ENCODE measurements at regions not wholly inside any gene's neighbourhood (a gene's known extent, or its start where the extent isn't known, plus 50 kb on each side); places are given as distances from the start of the nearest gene placed in this dataset.
"Not testable (repeated sequence)": the region's sequence is repeated elsewhere in the genome, so short reads cannot be mapped to it uniquely, and the experiment has no call there.

- no peak for DNase-seq (ENCODE audit: low read depth in 4 of 4, low spot score in 3 of 4)
These were observed 58.8 kb downstream of the UQCRFS1 start for GRCh38 chr19:29154163-29154562.

- DNase-seq (ENCODE audit: low read depth in 4 of 4, low spot score in 3 of 4): no peak
These were observed 67.2 kb downstream of the UQCRFS1 start for GRCh38 chr19:29145756-29146155.

- no peak for DNase-seq (ENCODE audit: low read depth in 4 of 4, low spot score in 3 of 4)
These were observed 69.8 kb downstream of the UQCRFS1 start for GRCh38 chr19:29143183-29143582.

GRCh38 chr19:29139227-29139626 lies 73.7 kb downstream of the UQCRFS1 start:
- no peak for DNase-seq (ENCODE audit: low read depth in 4 of 4, low spot score in 3 of 4)

GRCh38 chr19:29138206-29138605 lies 74.7 kb downstream of the UQCRFS1 start:
- not testable (repeated sequence) for DNase-seq (ENCODE audit: low read depth in 4 of 4, low spot score in 3 of 4)

GRCh38 chr19:29131456-29131855 lies 81.5 kb downstream of the UQCRFS1 start:
- DNase-seq (ENCODE audit: low read depth in 4 of 4, low spot score in 3 of 4): no peak

GRCh38 chr19:29129148-29129547 lies 83.8 kb downstream of the UQCRFS1 start:
- DNase-seq (ENCODE audit: low read depth in 4 of 4, low spot score in 3 of 4): no peak

GRCh38 chr19:29128203-29128602 lies 84.7 kb downstream of the UQCRFS1 start:
- DNase-seq (ENCODE audit: low read depth in 4 of 4, low spot score in 3 of 4): no peak

GRCh38 chr19:29122185-29122584 lies 90.8 kb downstream of the UQCRFS1 start:
- no peak for DNase-seq (ENCODE audit: low read depth in 4 of 4, low spot score in 3 of 4)

GRCh38 chr19:29121684-29122083 lies 91.3 kb downstream of the UQCRFS1 start:
- no peak for DNase-seq (ENCODE audit: low read depth in 4 of 4, low spot score in 3 of 4)

GRCh38 chr19:29120466-29120865 lies 92.5 kb downstream of the UQCRFS1 start:
- DNase-seq (ENCODE audit: low read depth in 4 of 4, low spot score in 3 of 4): no peak

- no peak for DNase-seq (ENCODE audit: low read depth in 4 of 4, low spot score in 3 of 4)
These were observed 93.4 kb downstream of the UQCRFS1 start for GRCh38 chr19:29119590-29119989.

- no peak for DNase-seq (ENCODE audit: low read depth in 4 of 4, low spot score in 3 of 4)
These were observed 94.6 kb downstream of the UQCRFS1 start for GRCh38 chr19:29118389-29118788.

- DNase-seq (ENCODE audit: low read depth in 4 of 4, low spot score in 3 of 4): no peak
These were observed 95.0 kb downstream of the UQCRFS1 start for GRCh38 chr19:29117926-29118325.

GRCh38 chr19:29115181-29115580 lies 97.8 kb downstream of the UQCRFS1 start:
- DNase-seq (ENCODE audit: low read depth in 4 of 4, low spot score in 3 of 4): no peak

- DNase-seq (ENCODE audit: low read depth in 4 of 4, low spot score in 3 of 4): no peak
These were observed 99.1 kb downstream of the UQCRFS1 start for GRCh38 chr19:29113838-29114237.

- no peak for DNase-seq (ENCODE audit: low read depth in 4 of 4, low spot score in 3 of 4)
These were observed 101.4 kb downstream of the UQCRFS1 start for GRCh38 chr19:29111576-29111975.

GRCh38 chr19:29107831-29108230 lies 105.1 kb downstream of the UQCRFS1 start:
- no peak for DNase-seq (ENCODE audit: low read depth in 4 of 4, low spot score in 3 of 4)

- no peak for DNase-seq (ENCODE audit: low read depth in 4 of 4, low spot score in 3 of 4)
These were observed 106.5 kb downstream of the UQCRFS1 start for GRCh38 chr19:29106346-29106885.

GRCh38 chr19:29105629-29106292 lies 107.2 kb downstream of the UQCRFS1 start:
- no peak for DNase-seq (ENCODE audit: low read depth in 4 of 4, low spot score in 3 of 4)

- no peak for DNase-seq (ENCODE audit: low read depth in 4 of 4, low spot score in 3 of 4)
These were observed 108.2 kb downstream of the UQCRFS1 start for GRCh38 chr19:29104605-29105241.

GRCh38 chr19:29098863-29099481 lies 114.0 kb downstream of the UQCRFS1 start:
- no peak for DNase-seq (ENCODE audit: low read depth in 4 of 4, low spot score in 3 of 4)
